ENCODE measurements at regions not wholly inside any gene's neighbourhood (a gene's known extent, or its start where the extent isn't known, plus 50 kb on each side); places are given as distances from the start of the nearest gene placed in this dataset.

GRCh38 chr2:22970991-22971390 lies 414.0 kb upstream of the KLHL29 start:
- CTCF ChIA-PET: no interaction called here
- Histone ChIP-seq H4K20me1 (ENCODE audit: insufficient read depth) (no peaks in the 10 kb centered on the region), H2AFZ (ENCODE audit: low read depth, low read length, poor library complexity, severe bottlenecking) (no peak overlapping the region), H3K79me2 (ENCODE audit: insufficient read depth, low read length) (no peaks in the 10 kb centered on the region), H3K27me3 (ENCODE audit: insufficient read depth, low read length) (no peaks in the 10 kb centered on the region), H3K9me3 (ENCODE audit: control insufficient read depth in 1 of 2, insufficient read depth in 1 of 2, low read depth in 1 of 2, low read length in 2 of 2) (no peaks in the 10 kb centered on the region), H3K4me1 (ENCODE audit: control insufficient read depth in 1 of 2, insufficient read depth in 2 of 2, low read length in 2 of 2) (no peaks in the 10 kb centered on the region), H3K4me3 (replicated peaks in 1 of 2; ENCODE audit: low read depth in 1 of 2, low read length in 2 of 2) (no peak overlapping the region), H3K27ac (ENCODE audit: low read depth, low read length) (no peak overlapping the region), H3K36me3 (ENCODE audit: control insufficient read depth in 1 of 2, insufficient read depth in 2 of 2, low read length in 2 of 2) (no peaks in the 10 kb centered on the region), H3K9me2 (ENCODE audit: insufficient read depth) (no peaks in the 10 kb centered on the region), H3K9ac (ENCODE audit: low read length) (no peak overlapping the region), H3K4me2 (ENCODE audit: low read length) (no peak overlapping the region)
- TF ChIP-seq TCF7L2 (IDR thresholded peaks at IDR 0.05; ENCODE audit: borderline replicate concordance, extremely low read depth, insufficient read depth, insufficient read length): no peak
- no TSS peak for BruUV-seq (replicated peaks)
- POLR2A ChIA-PET: no interaction called here
- DNase-seq (ENCODE audit: low read depth, low spot score) (no peak), ATAC-seq (no peak)
- intact Hi-C loops (cut with micrococcal nuclease): no loop called here
- RAD21 ChIA-PET (ENCODE audit: low non-redundant PET in 1 of 2, low total read pairs in 2 of 2, uncharacterized antibody in 2 of 2, unreplicated experiment in 2 of 2): no interaction called here

DNA sequence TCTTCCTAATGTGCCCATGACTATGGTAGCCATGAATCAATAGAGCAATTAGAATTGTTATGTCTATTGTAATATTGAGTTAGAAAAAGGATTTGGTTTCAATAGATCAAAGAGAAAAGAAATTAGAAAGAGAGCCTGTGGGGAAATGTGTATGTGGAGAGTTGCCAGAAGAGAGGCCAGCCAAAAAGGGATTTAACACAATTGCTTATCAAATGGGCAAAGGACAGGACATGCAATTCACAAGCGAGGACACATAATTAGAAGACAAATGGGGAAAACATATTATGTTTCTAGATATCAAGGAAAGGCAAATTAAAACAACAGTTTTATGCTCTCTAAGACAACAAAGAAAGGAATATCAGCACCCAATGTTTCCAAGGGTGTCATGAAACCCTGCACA lies 403.2 kb upstream of the KLHL29 start:
- BruUV-seq (replicated peaks): no TSS peak
- RAD21 ChIA-PET (ENCODE audit: low non-redundant PET in 1 of 2, low total read pairs in 2 of 2, uncharacterized antibody in 2 of 2, unreplicated experiment in 2 of 2): no interaction called here

More for the DNA sequence above, 403.2 kb upstream of the KLHL29 start:
- H3K36me3 ChIP-seq (ENCODE audit: control insufficient read depth in 1 of 2, insufficient read depth in 2 of 2, low read length in 2 of 2): no peaks in the 10 kb centered on the region
- TF ChIP-seq CEBPB (IDR thresholded peaks at IDR 0.05; ENCODE audit: low read depth) (no peak), TCF7L2 (IDR thresholded peaks at IDR 0.05; ENCODE audit: borderline replicate concordance, extremely low read depth, insufficient read depth, insufficient read length) (no peak), FOSL1 (IDR thresholded peaks at IDR 0.05; ENCODE audit: low read depth) (no peak), POLR2AphosphoS5 (IDR thresholded peaks at IDR 0.05; ENCODE audit: low read depth, low read length) (no peak), SRF (IDR thresholded peaks at IDR 0.05; ENCODE audit: low read depth) (no peak), ZBTB33 (IDR thresholded peaks at IDR 0.05; ENCODE audit: extremely low read depth, insufficient replicate concordance, low read length) (no peak), ZNF274 (IDR thresholded peaks at IDR 0.05; ENCODE audit: low read depth, low read length) (no peak), REST (IDR thresholded peaks at IDR 0.05; ENCODE audit: low read depth) (no peak), CBX3 (IDR thresholded peaks at IDR 0.05; ENCODE audit: low read depth) (no peak), POLR2A (IDR thresholded peaks at IDR 0.05; ENCODE audit: borderline replicate concordance, extremely low read depth, insufficient read depth, insufficient read length) (no peak), SIN3A (IDR thresholded peaks at IDR 0.05; ENCODE audit: low read depth) (no peak), CTCF (IDR thresholded peaks at IDR 0.05 in 2 of 3, conservative IDR thresholded peaks at IDR 0.05 in 1 of 3; ENCODE audit: borderline replicate concordance in 1 of 3, insufficient read depth in 1 of 3, low read depth in 2 of 3, low read length in 2 of 3) (no peak)
- TF ChIP-seq, protein P1, sequence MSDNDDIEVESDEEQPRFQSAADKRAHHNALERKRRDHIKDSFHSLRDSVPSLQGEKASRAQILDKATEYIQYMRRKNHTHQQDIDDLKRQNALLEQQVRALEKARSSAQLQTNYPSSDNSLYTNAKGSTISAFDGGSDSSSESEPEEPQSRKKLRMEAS (IDR thresholded peaks at IDR 0.05): no peak
- H3K4me3 ChIP-seq (replicated peaks in 1 of 2; ENCODE audit: low read depth in 1 of 2, low read length in 2 of 2): no peak overlapping the region
- no peak overlapping the region for H3K4me2 ChIP-seq (ENCODE audit: low read length)
- H3K27ac ChIP-seq (ENCODE audit: low read depth, low read length): no peak overlapping the region
- no peak for DNase-seq (ENCODE audit: low read depth, low spot score)
- H4K20me1 ChIP-seq (ENCODE audit: insufficient read depth): no peaks in the 10 kb centered on the region
- intact Hi-C loops (cut with micrococcal nuclease): no loop called here
- no peak overlapping the region for H3K9ac ChIP-seq (ENCODE audit: low read length)
- H3K9me3 ChIP-seq (ENCODE audit: control insufficient read depth in 1 of 2, insufficient read depth in 1 of 2, low read depth in 1 of 2, low read length in 2 of 2): no peaks in the 10 kb centered on the region
- no peaks in the 10 kb centered on the region for H3K27me3 ChIP-seq (ENCODE audit: insufficient read depth, low read length)
- ATAC-seq: no peak
- ChIA-PET POLR2A (no interaction called here), CTCF (no interaction called here)
- H3K9me2 ChIP-seq (ENCODE audit: insufficient read depth): no peaks in the 10 kb centered on the region
- H2AFZ ChIP-seq (ENCODE audit: low read depth, low read length, poor library complexity, severe bottlenecking): no peak overlapping the region
- H3K4me1 ChIP-seq (ENCODE audit: control insufficient read depth in 1 of 2, insufficient read depth in 2 of 2, low read length in 2 of 2): no peaks in the 10 kb centered on the region
- no peaks in the 10 kb centered on the region for H3K79me2 ChIP-seq (ENCODE audit: insufficient read depth, low read length)
